Parathyroid adenoma (tissue), 2 donors: ENCODE measurements at regions not wholly inside any gene's neighbourhood (a gene's known extent, or its start where the extent isn't known, plus 50 kb on each side); places are given as distances from the start of the nearest gene placed in this dataset.

Experiments
- H2AFZ ChIP-seq: fragments of 300-600 bp; sonication (generic); one replicate; pipeline ENCODE4 v1.7.0; 2017; ENCODE audit warnings: antibody characterized with exemption, mild to moderate bottlenecking
- H3K27ac ChIP-seq: fragments of 300-600 bp; sonication (generic); one replicate; pipeline ENCODE4 v1.7.0; 2017
- H3K27me3 ChIP-seq: fragments of 300-600 bp; sonication (generic); one replicate; pipeline ENCODE4 v1.7.0; 2017; ENCODE audit warnings: low read length; ENCODE audit not compliant: control insufficient read depth, insufficient read depth
- H3K36me3 ChIP-seq: fragments of 300-600 bp; sonication (generic); one replicate; pipeline ENCODE4 v1.7.0; 2017; ENCODE audit warnings: low read length; ENCODE audit not compliant: control insufficient read depth, insufficient read depth
- H3K4me1 ChIP-seq: fragments of 300-600 bp; sonication (generic); one replicate; pipeline ENCODE4 v1.7.0; 2017; ENCODE audit warnings: control low read depth
- H3K4me2 ChIP-seq: fragments of 300-600 bp; sonication (generic); one replicate; pipeline ENCODE4 v1.7.0; 2017; ENCODE audit warnings: low read length
- H3K4me3 ChIP-seq: fragments of 300-600 bp; sonication (generic); one replicate; pipeline ENCODE4 v1.7.0; 2017; ENCODE audit warnings: low read depth, low read length
- H3K79me2 ChIP-seq: fragments of 300-600 bp; sonication (generic); one replicate; pipeline ENCODE4 v1.7.0; 2017; ENCODE audit warnings: control low read depth
- H3K9ac ChIP-seq: fragments of 300-600 bp; sonication (generic); one replicate; pipeline ENCODE4 v1.7.0; 2017; ENCODE audit warnings: mild to moderate bottlenecking
- H3K9me3 ChIP-seq: fragments of 300-600 bp; sonication (generic); one replicate; pipeline ENCODE4 v1.7.0; 2017; ENCODE audit warnings: low read length; ENCODE audit not compliant: control insufficient read depth
- CTCF ChIP-seq: fragments of 300-600 bp; sonication (generic); IDR thresholded peaks from one replicate; pipeline ENCODE4 v1.7.0; 2017; ENCODE audit warnings: antibody characterized with exemption, mild to moderate bottlenecking
- donor health status: primary hyperparathyroidism.

- no peaks in the 10 kb centered on the region for H3K79me2 ChIP-seq
- H3K27me3 ChIP-seq, result no peaks in the 10 kb centered on the region
- H3K4me3 ChIP-seq, result no peak overlapping the region
- H3K36me3 ChIP-seq, result no peaks in the 10 kb centered on the region
- H3K4me1 ChIP-seq, result peaks cover 4% of the 10 kb centered on the region
- H3K4me2 ChIP-seq, result no peak overlapping the region
- no peaks in the 10 kb centered on the region for H3K9me3 ChIP-seq
- H2AFZ ChIP-seq, result no peak overlapping the region
- peak; percentile 8 for TF ChIP-seq CTCF
- no peak overlapping the region for H3K9ac ChIP-seq
- no peak overlapping the region for H3K27ac ChIP-seq
These were observed 64.3 kb downstream of the MRPL14 start for GRCh38 chr6:44062771-44063560.

DNA sequence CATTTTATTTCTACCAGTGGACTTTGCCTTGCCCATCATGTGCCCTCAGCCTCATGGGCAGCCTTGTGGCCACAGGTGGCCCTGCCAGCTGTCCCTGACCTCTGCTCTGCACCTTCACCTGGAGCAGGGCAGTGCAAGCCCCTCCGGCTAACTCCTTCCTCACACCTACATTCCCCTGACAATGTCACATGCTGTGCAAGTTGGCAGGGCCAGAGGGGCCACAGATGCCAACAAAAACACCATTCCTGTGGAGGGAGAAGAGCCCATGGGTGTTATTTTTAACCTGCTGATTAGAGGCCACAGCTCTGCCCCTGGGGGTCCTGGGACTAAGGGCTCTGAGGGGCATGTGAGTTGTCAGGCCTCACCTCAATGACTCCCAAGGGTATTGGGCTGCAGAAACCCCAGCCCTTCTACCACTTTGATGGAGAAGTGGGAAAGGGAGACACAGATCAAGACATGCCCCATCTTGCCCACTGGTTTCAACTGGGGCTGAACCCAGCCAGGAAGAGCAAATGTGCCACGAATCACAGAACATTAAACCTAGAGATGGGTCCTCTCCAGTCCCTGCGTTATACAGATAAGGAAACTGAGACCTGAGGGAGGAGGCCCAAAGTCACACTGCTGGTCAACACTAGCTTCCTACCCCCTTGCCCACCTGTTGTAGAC is 65.0 kb downstream of the MRPL14 start:
- H3K4me1 ChIP-seq, result peaks cover 4% of the 10 kb centered on the region
- no peaks in the 10 kb centered on the region for H3K79me2 ChIP-seq
- H3K27me3 ChIP-seq, result no peaks in the 10 kb centered on the region
- H3K4me2 ChIP-seq, result no peak overlapping the region
- H3K9me3 ChIP-seq, result no peaks in the 10 kb centered on the region
- no peaks in the 10 kb centered on the region for H3K36me3 ChIP-seq
- no peak for TF ChIP-seq CTCF
- H2AFZ ChIP-seq, result no peak overlapping the region
- H3K9ac ChIP-seq, result no peak overlapping the region
- H3K4me3 ChIP-seq, result no peak overlapping the region
- no peak overlapping the region for H3K27ac ChIP-seq

DNA sequence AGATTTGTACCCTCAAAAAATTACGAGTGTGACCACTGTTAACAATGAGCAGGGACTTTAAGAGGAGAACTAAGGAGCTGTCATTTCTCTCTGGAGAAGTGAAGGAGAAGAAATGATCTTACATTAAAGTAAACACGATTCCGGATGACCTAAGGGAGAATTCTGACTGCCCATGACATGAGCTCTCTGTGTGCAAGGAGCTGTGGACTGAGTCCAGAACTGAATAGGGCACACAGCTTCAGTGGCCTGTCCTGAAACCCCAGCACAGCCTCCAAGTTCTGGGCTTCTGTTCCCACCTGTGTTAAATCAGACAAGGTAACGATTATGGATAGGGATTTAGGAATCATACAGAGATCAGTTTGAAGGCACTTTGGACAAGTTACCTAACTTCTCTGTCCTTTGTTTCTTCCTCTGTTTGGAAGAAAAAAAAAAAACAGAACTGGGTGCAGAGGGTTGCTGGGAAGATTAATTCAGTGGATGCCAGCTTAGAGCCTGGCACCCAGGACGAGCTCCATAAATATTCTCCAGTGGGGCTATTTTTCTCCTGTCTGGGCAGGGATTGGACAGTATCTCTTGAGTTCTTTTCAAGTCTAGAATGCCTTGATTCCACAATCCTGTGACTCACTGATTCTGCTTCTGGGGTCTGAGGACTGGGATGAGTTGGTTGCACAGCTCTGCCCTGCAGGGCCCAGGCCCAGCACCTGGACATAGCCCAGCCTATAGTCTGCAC is 65.7 kb downstream of the MRPL14 start:
- H3K27ac ChIP-seq, result no peak overlapping the region

DNA sequence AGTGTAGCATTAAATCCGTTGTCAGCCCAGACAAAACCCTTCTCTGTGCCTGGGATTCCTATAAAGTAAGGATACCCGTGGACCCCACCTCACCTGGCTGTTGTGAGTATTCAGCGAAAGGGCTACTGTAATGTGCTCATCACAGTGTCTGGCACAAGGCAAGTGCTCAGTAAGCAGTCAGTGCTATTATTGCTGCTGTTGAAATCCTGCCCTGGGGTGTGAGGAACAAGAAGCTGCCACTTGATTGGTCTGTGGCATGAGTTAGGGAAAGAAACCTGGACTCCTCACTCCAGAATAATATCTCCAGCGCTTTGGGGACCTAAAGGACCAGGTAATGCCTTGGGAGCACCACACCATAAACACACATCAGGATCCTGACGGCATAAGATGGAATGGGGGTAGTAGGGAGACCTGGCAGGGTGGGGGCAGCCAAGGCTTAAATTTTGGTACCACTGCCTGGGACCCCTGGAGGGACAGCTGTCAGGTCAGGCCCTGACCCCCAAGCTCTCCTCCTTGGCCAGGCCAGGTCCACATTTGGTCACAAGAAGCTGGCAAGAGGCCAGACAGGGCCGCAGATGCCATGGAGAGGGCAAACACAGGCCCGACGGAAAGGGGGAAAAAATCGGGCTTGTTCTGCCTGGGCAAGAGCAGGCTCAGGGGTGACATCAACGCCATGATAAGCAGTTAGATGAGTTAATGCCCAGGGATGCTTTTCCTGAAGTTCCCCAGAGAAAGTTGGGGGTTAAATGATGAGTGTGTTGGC is 66.5 kb downstream of the MRPL14 start:
- Histone ChIP-seq H3K4me1 (peaks cover 4% of the 10 kb centered on the region), H3K79me2 (no peaks in the 10 kb centered on the region), H2AFZ (no peak overlapping the region), H3K4me3 (no peak overlapping the region), H3K4me2 (no peak overlapping the region), H3K27ac (no peak overlapping the region), H3K36me3 (no peaks in the 10 kb centered on the region), H3K9ac (no peak overlapping the region), H3K9me3 (no peaks in the 10 kb centered on the region), H3K27me3 (no peaks in the 10 kb centered on the region)
- no peak for TF ChIP-seq CTCF

More for the DNA sequence above, 65.7 kb downstream of the MRPL14 start:
- Histone ChIP-seq H3K4me2 (no peak overlapping the region), H3K27me3 (no peaks in the 10 kb centered on the region), H3K4me1 (peaks cover 4% of the 10 kb centered on the region), H3K79me2 (no peaks in the 10 kb centered on the region), H2AFZ (no peak overlapping the region), H3K9me3 (no peaks in the 10 kb centered on the region), H3K9ac (no peak overlapping the region), H3K36me3 (no peaks in the 10 kb centered on the region), H3K4me3 (no peak overlapping the region)
- TF ChIP-seq CTCF, result no peak
